ENCODE measurements at regions not wholly inside any gene's neighbourhood (a gene's known extent, or its start where the extent isn't known, plus 50 kb on each side); places are given as distances from the start of the nearest gene placed in this dataset.

GRCh38 chr1:168782559-168783116, 53.6 kb upstream of the DPT start:
- no peak for DNase-seq

- DNase-seq = no peak
Measured at GRCh38 chr1:168783458-168784210, 54.6 kb upstream of the DPT start.

GRCh38 chr1:168786476-168787330, 57.7 kb upstream of the DPT start:
- DNase-seq = no peak

GRCh38 chr1:168788258-168788657, 59.3 kb upstream of the DPT start:
- DNase-seq = no peak

- DNase-seq = no peak
Measured at GRCh38 chr1:168789501-168789900, 60.5 kb upstream of the DPT start.

- DNase-seq = no peak
Measured at GRCh38 chr1:168792142-168792541, 63.1 kb upstream of the DPT start.

GRCh38 chr1:168792592-168793125, 63.7 kb upstream of the DPT start:
- DNase-seq = no peak

- DNase-seq = no peak
Measured at GRCh38 chr1:168794057-168794456, 65.1 kb upstream of the DPT start.

GRCh38 chr1:168795681-168796080, 66.7 kb upstream of the DPT start:
- DNase-seq = no peak

GRCh38 chr1:168799927-168800605, 71.1 kb upstream of the DPT start:
- no peak for DNase-seq

- no peak for DNase-seq
Measured at GRCh38 chr1:168801032-168801745, 72.2 kb upstream of the DPT start.

GRCh38 chr1:168803806-168804510, 75.0 kb upstream of the DPT start:
- DNase-seq = no peak

- no peak for DNase-seq
Measured at GRCh38 chr1:168806952-168807351, 77.9 kb upstream of the DPT start.

- no peak for DNase-seq
Measured at GRCh38 chr1:168811176-168811575, 82.2 kb upstream of the DPT start.

- DNase-seq = no peak
Measured at GRCh38 chr1:168819668-168820067, 90.7 kb upstream of the DPT start.

- DNase-seq = no peak
Measured at GRCh38 chr1:168821434-168821833, 92.4 kb upstream of the DPT start.

- DNase-seq = no peak
Measured at GRCh38 chr1:168822911-168823310, 93.9 kb upstream of the DPT start.

GRCh38 chr1:168823988-168824387, 95.0 kb upstream of the DPT start:
- DNase-seq = no peak

GRCh38 chr1:168824418-168825065, 95.5 kb upstream of the DPT start:
- DNase-seq = no peak

- DNase-seq = no peak
Measured at GRCh38 chr1:168825129-168825528, 96.1 kb upstream of the DPT start.

GRCh38 chr1:168825820-168826219, 96.8 kb upstream of the DPT start:
- DNase-seq = no peak

Measured in activated CD4-positive, alpha-beta T cell treated with anti-CD3 and anti-CD28 coated beads for 4 hours (primary cell).